ENCODE measurements at regions not wholly inside any gene's neighbourhood (a gene's known extent, or its start where the extent isn't known, plus 50 kb on each side); places are given as distances from the start of the nearest gene placed in this dataset.

DNA sequence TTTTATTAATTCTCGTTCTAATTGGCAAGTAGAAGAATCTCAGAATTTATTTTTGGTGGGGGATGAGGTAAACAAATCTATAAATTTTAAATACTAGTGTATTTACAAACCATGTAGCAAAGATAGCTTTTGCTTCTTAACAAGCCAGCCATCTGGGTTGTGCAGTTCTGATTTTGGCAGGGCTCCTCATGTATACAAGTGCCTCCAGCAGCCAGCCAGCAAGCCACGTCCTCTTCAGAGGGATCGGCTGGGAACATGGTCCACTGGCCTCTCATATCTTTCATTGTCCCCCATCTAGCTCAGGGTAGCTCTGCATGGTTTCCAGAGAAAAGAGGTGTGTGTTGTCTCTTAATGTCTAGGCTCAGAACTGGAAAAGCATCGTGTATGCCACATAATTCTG, 659.1 kb downstream of the MRPL39 start:
- ATAC-seq (ENCODE audit: low read depth) (no peak), DNase-seq (no peak)
- Histone ChIP-seq H3K4me3 (ENCODE audit: control extremely low read depth in 1 of 5, extremely low read depth in 1 of 5, insufficient read depth in 1 of 5, low read depth in 2 of 5, low read length in 4 of 5) (no peak overlapping the region), H2AFZ (ENCODE audit: insufficient read depth, low read depth, low read length, poor library complexity, severe bottlenecking) (no peak overlapping the region), H3K27ac (ENCODE audit: low read length in 2 of 2) (no peak overlapping the region), H3K4me2 (replicated peaks; ENCODE audit: low read depth, low read length, poor library complexity, severe bottlenecking) (no peak overlapping the region), H3K9me3 (ENCODE audit: control extremely low read depth in 1 of 3, control insufficient read depth in 2 of 3, insufficient read depth in 1 of 3, low read length in 2 of 3) (no peaks in the 10 kb centered on the region), H3K79me2 (ENCODE audit: control insufficient read depth, insufficient read depth, low read length) (no peaks in the 10 kb centered on the region), H4K20me1 (ENCODE audit: control insufficient read depth, insufficient read depth, low read length, poor library complexity, severe bottlenecking) (no peaks in the 10 kb centered on the region), H3K27me3 (replicated peaks in 1 of 4; ENCODE audit: control extremely low read depth in 1 of 4, control insufficient read depth in 3 of 4, insufficient read depth in 4 of 4, low read length in 3 of 4) (no peaks in the 10 kb centered on the region), H3K4me1 (ENCODE audit: control insufficient read depth in 2 of 2, insufficient read depth in 2 of 2, low read length in 2 of 2) (no peaks in the 10 kb centered on the region), H3K9ac (ENCODE audit: low read length) (no peak overlapping the region), H3K36me3 (replicated peaks in 1 of 2; ENCODE audit: control extremely low read depth in 1 of 2, control insufficient read depth in 1 of 2, extremely low read depth in 1 of 2, insufficient read depth in 2 of 2, low read length in 1 of 2) (no peaks in the 10 kb centered on the region)
- ChIA-PET CTCF (no interaction called here), POLR2A (no interaction called here)
- no peaks in the 10 kb centered on the region for H3K9me3 Mint-ChIP-seq (ENCODE audit: insufficient read depth)
- H3K4me3 Mint-ChIP-seq = no peak overlapping the region
- H3K27me3 Mint-ChIP-seq = no peaks in the 10 kb centered on the region
- intact Hi-C loops (cut with micrococcal nuclease) = no loop called here
- TF ChIP-seq, protein P1, sequence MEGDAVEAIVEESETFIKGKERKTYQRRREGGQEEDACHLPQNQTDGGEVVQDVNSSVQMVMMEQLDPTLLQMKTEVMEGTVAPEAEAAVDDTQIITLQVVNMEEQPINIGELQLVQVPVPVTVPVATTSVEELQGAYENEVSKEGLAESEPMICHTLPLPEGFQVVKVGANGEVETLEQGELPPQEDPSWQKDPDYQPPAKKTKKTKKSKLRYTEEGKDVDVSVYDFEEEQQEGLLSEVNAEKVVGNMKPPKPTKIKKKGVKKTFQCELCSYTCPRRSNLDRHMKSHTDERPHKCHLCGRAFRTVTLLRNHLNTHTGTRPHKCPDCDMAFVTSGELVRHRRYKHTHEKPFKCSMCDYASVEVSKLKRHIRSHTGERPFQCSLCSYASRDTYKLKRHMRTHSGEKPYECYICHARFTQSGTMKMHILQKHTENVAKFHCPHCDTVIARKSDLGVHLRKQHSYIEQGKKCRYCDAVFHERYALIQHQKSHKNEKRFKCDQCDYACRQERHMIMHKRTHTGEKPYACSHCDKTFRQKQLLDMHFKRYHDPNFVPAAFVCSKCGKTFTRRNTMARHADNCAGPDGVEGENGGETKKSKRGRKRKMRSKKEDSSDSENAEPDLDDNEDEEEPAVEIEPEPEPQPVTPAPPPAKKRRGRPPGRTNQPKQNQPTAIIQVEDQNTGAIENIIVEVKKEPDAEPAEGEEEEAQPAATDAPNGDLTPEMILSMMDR (IDR thresholded peaks at IDR 0.05) = no peak
- TF ChIP-seq EZH2 (IDR thresholded peaks at IDR 0.05; ENCODE audit: borderline replicate concordance, insufficient read depth, low read depth, low read length, poor library complexity, severe bottlenecking) = no peak
- no peaks in the 10 kb centered on the region for H3K4me1 Mint-ChIP-seq
- H3K27ac Mint-ChIP-seq = no peak overlapping the region
- WGBS (ENCODE audit: insufficient coverage) = 88% methylated on average over 1 of the region's 4 CpGs

DNA sequence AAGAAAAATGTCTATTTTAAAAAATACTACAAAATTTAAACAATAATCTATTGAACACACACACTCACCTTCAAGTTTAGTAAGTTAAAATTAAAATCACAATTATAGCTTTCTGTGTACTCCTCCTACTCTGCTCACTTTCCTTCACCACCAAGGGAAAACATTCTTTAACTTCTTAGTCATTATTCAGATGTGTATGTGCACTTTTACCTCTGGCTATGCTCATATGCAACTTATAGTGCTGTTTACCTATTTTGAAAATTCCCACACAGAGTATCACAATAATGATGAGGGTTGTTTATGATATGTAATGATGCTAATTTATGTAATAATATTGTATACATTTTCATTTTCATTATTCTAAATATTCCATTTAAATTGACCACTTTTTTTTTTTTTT, 661.4 kb downstream of the MRPL39 start:
- Histone ChIP-seq H3K4me1 (ENCODE audit: control insufficient read depth in 2 of 2, insufficient read depth in 2 of 2, low read length in 2 of 2) (no peaks in the 10 kb centered on the region), H3K9me3 (ENCODE audit: control extremely low read depth in 1 of 3, control insufficient read depth in 2 of 3, insufficient read depth in 1 of 3, low read length in 2 of 3) (no peaks in the 10 kb centered on the region), H4K20me1 (ENCODE audit: control insufficient read depth, insufficient read depth, low read length, poor library complexity, severe bottlenecking) (no peaks in the 10 kb centered on the region), H3K9ac (ENCODE audit: low read length) (no peak overlapping the region), H3K79me2 (ENCODE audit: control insufficient read depth, insufficient read depth, low read length) (no peaks in the 10 kb centered on the region), H3K27me3 (replicated peaks in 1 of 4; ENCODE audit: control extremely low read depth in 1 of 4, control insufficient read depth in 3 of 4, insufficient read depth in 4 of 4, low read length in 3 of 4) (no peaks in the 10 kb centered on the region), H2AFZ (ENCODE audit: insufficient read depth, low read depth, low read length, poor library complexity, severe bottlenecking) (no peak overlapping the region), H3K4me2 (replicated peaks; ENCODE audit: low read depth, low read length, poor library complexity, severe bottlenecking) (no peak overlapping the region), H3K36me3 (replicated peaks in 1 of 2; ENCODE audit: control extremely low read depth in 1 of 2, control insufficient read depth in 1 of 2, extremely low read depth in 1 of 2, insufficient read depth in 2 of 2, low read length in 1 of 2) (no peaks in the 10 kb centered on the region), H3K4me3 (ENCODE audit: control extremely low read depth in 1 of 5, extremely low read depth in 1 of 5, insufficient read depth in 1 of 5, low read depth in 2 of 5, low read length in 4 of 5) (no peak overlapping the region), H3K27ac (ENCODE audit: low read length in 2 of 2) (no peak overlapping the region)
- POLR2A ChIA-PET = no interaction called here
- no peak for TF ChIP-seq EZH2 (IDR thresholded peaks at IDR 0.05; ENCODE audit: borderline replicate concordance, insufficient read depth, low read depth, low read length, poor library complexity, severe bottlenecking)
- TF ChIP-seq, protein P1 (IDR thresholded peaks at IDR 0.05) = no peak
- CTCF ChIA-PET = no interaction called here
- no peak overlapping the region for H3K4me3 Mint-ChIP-seq
- no peaks in the 10 kb centered on the region for H3K27me3 Mint-ChIP-seq
- intact Hi-C loops (cut with micrococcal nuclease) = no loop called here
- ATAC-seq (ENCODE audit: low read depth) (no peak), DNase-seq (no peak)
- H3K27ac Mint-ChIP-seq = no peak overlapping the region
- H3K4me1 Mint-ChIP-seq = no peaks in the 10 kb centered on the region
- H3K9me3 Mint-ChIP-seq (ENCODE audit: insufficient read depth) = no peaks in the 10 kb centered on the region

All from B cell (primary cell).